Endothelial cell (in vitro differentiated cells): ENCODE measurements at regions not wholly inside any gene's neighbourhood (a gene's known extent, or its start where the extent isn't known, plus 50 kb on each side); places are given as distances from the start of the nearest gene placed in this dataset.
"Not testable (repeated sequence)": the region's sequence is repeated elsewhere in the genome, so short reads cannot be mapped to it uniquely, and the experiment has no call there.

Experiments
- DNase-seq: peaks from one replicate; pipeline ENCODE4 v3.0.0; 2021; ENCODE audit warnings: low spot score
- H3K27ac Mint-ChIP-seq: one replicate; pipeline ENCODE4 v1.8.0; 2021; ENCODE audit warnings: mixed read lengths, inconsistent platforms; ENCODE audit not compliant: unreplicated experiment
- H3K27me3 Mint-ChIP-seq: one replicate; pipeline ENCODE4 v1.8.0; 2021; ENCODE audit warnings: mild to moderate bottlenecking, moderate library complexity, mixed read lengths, inconsistent platforms; ENCODE audit not compliant: unreplicated experiment
- H3K36me3 Mint-ChIP-seq: one replicate; pipeline ENCODE4 v1.8.0; 2021; ENCODE audit warnings: mild to moderate bottlenecking, low read depth, mixed read lengths, inconsistent platforms; ENCODE audit not compliant: unreplicated experiment
- H3K4me1 Mint-ChIP-seq: one replicate; pipeline ENCODE4 v1.8.0; 2021; ENCODE audit warnings: mild to moderate bottlenecking, mixed read lengths, inconsistent platforms; ENCODE audit not compliant: unreplicated experiment
- H3K4me3 Mint-ChIP-seq: one replicate; pipeline ENCODE4 v1.8.0; 2021; ENCODE audit warnings: mild to moderate bottlenecking, mixed read lengths, inconsistent platforms; ENCODE audit not compliant: unreplicated experiment
- H3K9me3 Mint-ChIP-seq: one replicate; pipeline ENCODE4 v1.8.0; 2021; ENCODE audit warnings: mixed read lengths, inconsistent platforms; ENCODE audit not compliant: unreplicated experiment
- CTCF ChIP-seq: fragments of 200-600 bp; sonication (generic); IDR thresholded peaks from one replicate; pipeline ENCODE4 v1.5.0; 2021; ENCODE audit warnings: antibody characterized with exemption; ENCODE audit not compliant: unreplicated experiment

GRCh38 chr17:30677550-30678249, 146.8 kb downstream of the CRLF3 start:
- Mint-ChIP-seq H3K4me1 (no peaks in the 10 kb centered on the region), H3K4me3 (no peak overlapping the region), H3K27ac (no peak overlapping the region), H3K9me3 (no peaks in the 10 kb centered on the region), H3K36me3 (peaks cover 3% of the 10 kb centered on the region), H3K27me3 (peaks cover 1% of the 10 kb centered on the region)
- no peak for DNase-seq
- TF ChIP-seq CTCF, result no peak

DNA sequence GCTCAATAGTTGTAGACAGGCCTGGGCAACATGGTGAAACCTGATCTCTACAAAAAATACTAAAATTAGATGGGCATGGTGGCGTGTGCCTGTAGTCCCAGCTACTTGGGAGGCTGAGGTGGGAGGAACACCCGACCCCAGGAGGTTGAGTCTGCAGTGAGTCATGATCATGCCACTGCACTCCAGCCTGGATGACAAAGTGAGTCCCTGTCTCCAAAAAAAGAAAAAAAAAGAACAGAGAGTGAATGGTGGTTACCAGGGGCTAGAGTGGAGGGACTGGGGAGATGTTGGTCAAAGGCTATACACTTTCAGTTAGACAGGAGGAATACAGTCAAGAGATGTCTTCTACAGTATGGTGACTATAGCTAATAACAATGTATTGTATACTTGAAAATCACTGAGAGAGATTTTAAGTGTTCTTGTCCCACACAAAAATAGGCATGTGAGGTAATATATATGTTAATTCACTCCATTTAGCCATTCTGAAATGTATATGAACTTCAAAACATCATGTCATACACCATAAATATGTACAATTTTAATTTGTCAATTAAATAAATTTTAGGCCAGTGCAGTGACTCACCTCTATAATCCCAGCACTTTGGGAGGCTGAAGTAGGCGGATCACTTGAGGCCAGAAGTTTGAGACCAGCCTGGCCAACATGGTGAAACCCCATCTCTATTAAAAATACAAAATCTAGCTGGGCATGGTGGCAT, 148.6 kb downstream of the CRLF3 start:
- H3K9me3 Mint-ChIP-seq, DNase-seq, H3K4me3 Mint-ChIP-seq, H3K27ac Mint-ChIP-seq, H3K36me3 Mint-ChIP-seq, H3K4me1 Mint-ChIP-seq, H3K27me3 Mint-ChIP-seq: not testable (repeated sequence)

GRCh38 chr17:30669217-30669649, 155.3 kb downstream of the CRLF3 start:
- H3K27ac Mint-ChIP-seq, H3K36me3 Mint-ChIP-seq, DNase-seq, H3K27me3 Mint-ChIP-seq, H3K4me3 Mint-ChIP-seq, H3K4me1 Mint-ChIP-seq, H3K9me3 Mint-ChIP-seq: not testable (repeated sequence)

- H3K27me3 Mint-ChIP-seq, H3K4me3 Mint-ChIP-seq: not testable (repeated sequence)
Measured at GRCh38 chr17:30668360-30669181, 155.9 kb downstream of the CRLF3 start.

GRCh38 chr17:30667657-30668359, 156.7 kb downstream of the CRLF3 start:
- H3K9me3 Mint-ChIP-seq, H3K4me1 Mint-ChIP-seq, H3K27me3 Mint-ChIP-seq, H3K36me3 Mint-ChIP-seq, H3K27ac Mint-ChIP-seq, H3K4me3 Mint-ChIP-seq: not testable (repeated sequence)
- DNase-seq, result peak; percentile 42

More at GRCh38 chr17:30668360-30669181, 155.9 kb downstream of the CRLF3 start:
- DNase-seq, H3K4me1 Mint-ChIP-seq, H3K9me3 Mint-ChIP-seq, H3K36me3 Mint-ChIP-seq, H3K27ac Mint-ChIP-seq: not testable (repeated sequence)

DNA sequence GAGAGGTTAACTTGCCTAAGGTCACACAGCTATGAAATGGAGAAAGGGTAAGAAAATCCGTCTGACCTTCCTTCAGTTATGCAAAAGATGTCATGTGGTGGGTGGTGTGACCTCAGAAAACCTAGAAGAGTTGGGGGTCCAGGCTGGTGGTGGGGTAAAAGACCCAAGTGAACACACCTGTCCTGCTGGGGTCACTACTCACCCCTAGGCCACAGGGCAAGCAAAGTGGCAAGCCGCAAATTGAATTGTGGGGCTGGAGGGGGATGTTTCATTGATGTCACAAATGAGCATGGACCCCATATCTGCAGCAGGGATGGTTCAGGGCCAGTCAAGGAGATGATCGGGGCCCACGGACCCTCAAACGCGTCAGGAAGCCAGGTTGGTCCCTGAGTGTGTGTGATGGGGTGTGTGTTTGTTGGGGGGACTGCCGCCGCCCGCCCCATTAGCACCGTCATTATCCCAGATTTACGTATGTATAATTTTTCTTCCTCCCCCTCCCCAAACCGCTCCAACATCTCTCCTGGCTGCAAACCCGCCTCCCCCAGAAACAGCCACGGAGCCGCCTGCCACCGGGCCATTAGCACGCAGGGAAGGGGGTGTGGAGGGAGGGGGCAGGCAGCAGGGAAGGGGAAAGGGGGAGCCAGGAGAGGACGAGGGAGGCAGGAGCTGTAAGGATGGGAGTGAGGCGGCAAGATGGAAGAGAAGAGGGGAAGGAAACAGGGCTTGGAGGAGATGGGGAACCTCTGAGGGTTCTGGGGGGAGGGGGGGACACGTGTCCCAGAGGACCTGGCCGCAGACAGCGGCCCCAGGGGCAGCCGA, 157.4 kb downstream of the CRLF3 start:
- not testable (repeated sequence) for H3K36me3 Mint-ChIP-seq, H3K27ac Mint-ChIP-seq, DNase-seq, H3K4me3 Mint-ChIP-seq, H3K4me1 Mint-ChIP-seq, H3K9me3 Mint-ChIP-seq, H3K27me3 Mint-ChIP-seq

GRCh38 chr17:30663727-30664455, 160.6 kb downstream of the CRLF3 start:
- not testable (repeated sequence) for H3K4me3 Mint-ChIP-seq, H3K9me3 Mint-ChIP-seq, DNase-seq, H3K27me3 Mint-ChIP-seq, H3K4me1 Mint-ChIP-seq, H3K27ac Mint-ChIP-seq, H3K36me3 Mint-ChIP-seq

GRCh38 chr17:30657148-30657547, 167.3 kb downstream of the CRLF3 start:
- not testable (repeated sequence) for H3K4me3 Mint-ChIP-seq, H3K27me3 Mint-ChIP-seq, DNase-seq, H3K36me3 Mint-ChIP-seq, H3K27ac Mint-ChIP-seq, H3K9me3 Mint-ChIP-seq, H3K4me1 Mint-ChIP-seq

DNA sequence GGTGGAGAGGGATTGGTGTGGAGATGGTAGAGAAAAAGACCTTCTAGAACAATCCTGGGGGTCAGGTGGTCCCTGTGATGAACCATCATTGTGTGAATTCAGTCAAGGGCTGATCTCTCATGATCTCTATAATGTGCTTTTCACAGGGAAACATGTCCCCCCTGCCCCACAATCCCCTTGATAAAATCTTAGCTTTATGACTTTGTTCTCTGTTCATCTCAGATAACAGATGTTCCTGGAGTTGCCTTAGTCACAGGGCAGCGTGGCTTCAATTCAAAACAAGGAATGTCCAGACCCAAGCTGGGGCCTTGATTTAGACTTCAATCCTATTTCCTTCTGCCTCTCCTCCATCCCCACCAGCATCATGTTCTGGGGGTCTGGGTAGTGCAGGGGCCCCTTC, 171.5 kb downstream of the CRLF3 start:
- not testable (repeated sequence) for H3K36me3 Mint-ChIP-seq, H3K4me1 Mint-ChIP-seq, H3K27me3 Mint-ChIP-seq, DNase-seq, H3K9me3 Mint-ChIP-seq, H3K27ac Mint-ChIP-seq, H3K4me3 Mint-ChIP-seq
